ENCODE measurements at regions not wholly inside any gene's neighbourhood (a gene's known extent, or its start where the extent isn't known, plus 50 kb on each side); places are given as distances from the start of the nearest gene placed in this dataset.

- no peak for TF ChIP-seq EZH2 (IDR thresholded peaks at IDR 0.05; ENCODE audit: low read depth, low read length, severe bottlenecking)
- TF ChIP-seq EGR1 (IDR thresholded peaks at IDR 0.05; ENCODE audit: borderline replicate concordance, low read depth, low read length) = no peak
- TF ChIP-seq SP1 (IDR thresholded peaks at IDR 0.05; ENCODE audit: low read depth, low read length) = no peak
Measured at GRCh38 chr17:71966459-71967313, 154.1 kb upstream of the SOX9 start.
